Epithelial cell of esophagus (primary cell): ENCODE measurements at regions not wholly inside any gene's neighbourhood (a gene's known extent, or its start where the extent isn't known, plus 50 kb on each side); places are given as distances from the start of the nearest gene placed in this dataset.
A peak's percentile ranks its signal among the peaks of the same experiment; 100 is the strongest.

Source experiments
- DNase-seq: peaks from one replicate; pipeline ENCODE4 v3.0.0; 2010; ENCODE audit warnings: low read depth
- H3K4me3 ChIP-seq: 2 replicates; pipeline ENCODE4 v1.5.1; 2011; ENCODE audit warnings: mild to moderate bottlenecking, low read length, control low read depth
- CTCF ChIP-seq: IDR thresholded peaks from 2 replicates; pipeline ENCODE4 v1.5.1; 2011; ENCODE audit warnings: low read depth, mild to moderate bottlenecking, low read length, control low read depth, inconsistent platforms; ENCODE audit not compliant: insufficient read depth; ENCODE audit errors: missing control alignments

DNA sequence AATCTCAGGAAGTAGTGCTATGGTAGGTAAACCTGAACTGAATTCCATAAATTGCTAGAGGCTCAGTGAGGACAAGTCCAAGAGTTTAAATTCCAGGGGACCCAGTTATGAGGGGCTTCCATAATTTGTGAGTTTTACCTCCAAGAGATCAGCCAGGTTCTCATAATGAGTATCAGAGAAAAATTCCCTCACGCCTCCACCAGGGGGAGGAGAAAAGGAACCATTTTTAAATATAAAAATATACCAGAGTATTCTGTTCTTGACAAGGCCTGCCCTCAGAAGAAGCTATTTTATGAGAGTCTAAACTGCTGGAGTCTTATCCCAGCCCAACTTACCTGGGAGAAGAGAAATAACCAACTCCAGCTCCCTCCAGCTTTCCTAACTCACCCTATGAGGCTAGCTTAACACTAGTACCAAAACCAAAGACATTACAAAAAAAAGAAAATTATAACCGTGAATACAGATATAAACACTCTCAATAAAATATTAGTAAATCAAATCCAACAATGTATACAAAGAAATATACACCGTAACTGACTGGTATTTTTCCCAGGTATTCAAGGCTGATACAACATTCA, 158.7 kb downstream of the TFAP2A start:
- DNase-seq: no peak
- no peak overlapping the region for H3K4me3 ChIP-seq
- peak; percentile 47 for TF ChIP-seq CTCF

- no peak for DNase-seq
- no peak for TF ChIP-seq CTCF
- H3K4me3 ChIP-seq: no peak overlapping the region
Measured at GRCh38 chr6:10250655-10251220, 164.1 kb downstream of the TFAP2A start.

- TF ChIP-seq CTCF: no peak
- no peak for DNase-seq
- no peak overlapping the region for H3K4me3 ChIP-seq
Measured at GRCh38 chr6:10248378-10248843, 166.5 kb downstream of the TFAP2A start.

DNA sequence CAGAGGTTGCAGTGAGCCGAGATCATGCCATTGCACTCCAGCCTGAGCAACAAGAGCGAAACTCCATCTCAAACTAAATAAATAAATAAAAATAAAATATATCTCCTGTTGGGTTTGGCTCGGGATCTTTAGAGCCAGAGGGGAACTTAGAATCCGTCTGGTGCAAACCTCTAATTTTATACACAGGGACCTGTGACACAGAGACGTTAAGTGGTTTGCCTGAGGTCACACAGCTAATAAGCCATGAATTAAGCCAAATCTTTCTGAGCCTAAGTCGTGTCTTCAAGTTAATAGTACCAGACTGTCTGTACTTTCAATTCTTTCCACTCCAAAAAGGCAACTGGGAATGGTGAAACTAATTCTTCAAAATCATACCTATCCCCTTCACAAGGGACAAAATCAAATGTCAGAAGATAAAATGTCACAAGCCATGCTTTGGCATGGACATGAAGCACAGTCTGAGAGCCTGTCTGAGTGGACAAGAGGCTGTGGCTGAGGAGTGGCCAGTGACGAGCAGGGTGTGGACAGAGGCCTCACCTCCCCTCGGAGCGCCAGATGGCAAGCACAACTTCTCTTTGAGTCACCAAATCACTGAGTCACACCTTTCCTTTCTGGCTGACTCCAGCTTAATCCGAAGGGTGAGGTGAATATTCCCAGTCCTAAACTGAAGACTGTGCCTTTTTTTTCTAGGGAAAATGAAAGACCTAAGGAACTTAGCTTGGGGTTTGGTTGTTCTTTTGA, 177.4 kb downstream of the TFAP2A start:
- no peak overlapping the region for H3K4me3 ChIP-seq
- peak; percentile 98 for DNase-seq
- no peak for TF ChIP-seq CTCF

DNA sequence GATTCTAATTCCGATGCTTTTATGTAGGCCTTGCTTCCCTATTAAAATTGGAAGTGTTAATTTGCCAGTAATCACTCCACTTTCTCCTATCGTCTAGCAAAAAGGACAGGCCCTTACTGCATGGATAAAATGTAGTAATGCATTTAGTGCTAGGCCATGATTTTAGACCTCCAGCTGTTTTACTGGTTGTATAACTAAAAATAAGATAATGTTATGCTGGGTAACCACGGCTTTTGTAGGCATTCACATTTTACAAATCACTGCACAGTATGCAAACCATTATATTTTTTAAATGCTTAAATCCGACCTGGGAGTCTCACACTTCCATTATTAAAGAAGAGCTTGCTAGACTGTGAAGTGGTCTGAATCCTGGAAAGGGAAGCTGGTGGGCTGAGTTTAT, 179.5 kb downstream of the TFAP2A start:
- no peak for DNase-seq
- TF ChIP-seq CTCF: no peak
- no peak overlapping the region for H3K4me3 ChIP-seq

DNA sequence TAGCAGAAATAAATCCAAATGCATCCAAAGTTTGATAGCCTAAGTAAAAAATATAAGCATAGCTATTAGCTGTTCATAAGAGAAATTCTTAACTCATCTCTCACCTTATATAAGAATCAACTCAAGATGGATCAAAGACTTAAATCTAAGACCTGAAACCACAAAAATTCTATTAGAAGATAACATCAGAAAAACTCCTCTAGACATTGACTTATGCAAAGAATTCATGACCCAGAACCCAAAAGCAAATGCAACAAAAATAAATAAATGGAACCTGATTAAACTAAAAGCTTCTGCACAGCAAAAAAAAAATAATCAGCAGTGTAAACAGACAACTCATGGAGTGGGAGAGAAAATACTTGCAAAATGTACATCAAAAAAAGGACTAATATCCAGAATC, 184.3 kb downstream of the TFAP2A start:
- no peak for TF ChIP-seq CTCF
- H3K4me3 ChIP-seq: no peak overlapping the region
- no peak for DNase-seq
